Anterior cingulate cortex (tissue), 58 donors: ENCODE measurements at regions not wholly inside any gene's neighbourhood (a gene's known extent, or its start where the extent isn't known, plus 50 kb on each side); places are given as distances from the start of the nearest gene placed in this dataset.
A peak's percentile ranks its signal among the peaks of the same experiment; 100 is the strongest.

Experiments used
- DNase-seq, 58 donors: peaks; one replicate each; lab custom pipeline; 2025; lab: John Stamatoyannopoulos, UW

DNA sequence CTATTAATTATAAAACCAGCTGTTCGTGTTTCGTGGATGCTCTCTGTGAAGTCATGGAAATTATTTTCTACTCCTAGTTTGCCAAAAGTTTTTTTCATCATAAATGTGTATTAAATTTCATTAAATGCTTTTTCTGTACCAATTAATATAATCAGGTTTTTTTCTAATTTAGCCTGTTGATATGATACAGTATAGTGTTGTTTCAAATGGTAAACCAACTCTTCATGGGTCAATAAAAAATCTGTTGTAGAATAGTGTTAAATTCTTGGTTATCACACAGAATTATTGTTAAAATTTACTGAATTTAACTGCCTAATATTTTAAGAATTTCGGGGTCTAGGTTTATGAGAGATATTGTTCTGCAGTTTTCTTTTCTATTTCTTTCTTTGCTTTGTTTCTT lies 505.9 kb upstream of the MANEA start:
- DNase-seq, result no peak

DNA sequence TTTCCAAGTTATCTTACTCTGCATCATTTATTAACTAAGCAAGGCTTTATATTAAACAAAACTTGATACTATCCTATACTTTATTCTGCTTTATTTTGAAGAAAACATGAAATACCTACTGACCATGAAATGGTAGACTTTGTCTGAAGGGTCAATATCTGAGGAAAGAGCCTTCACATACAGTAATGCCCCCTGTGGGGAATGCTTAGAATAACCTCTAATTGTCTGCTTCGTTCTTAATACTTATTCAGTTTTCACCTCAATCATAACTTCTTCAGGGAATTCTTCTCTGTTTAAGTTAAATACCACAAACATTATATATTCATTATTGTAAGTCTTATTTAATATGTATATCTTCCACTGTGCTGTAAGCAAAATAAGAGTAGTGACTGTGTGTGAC lies 498.9 kb upstream of the MANEA start:
- DNase-seq, result no peak

DNA sequence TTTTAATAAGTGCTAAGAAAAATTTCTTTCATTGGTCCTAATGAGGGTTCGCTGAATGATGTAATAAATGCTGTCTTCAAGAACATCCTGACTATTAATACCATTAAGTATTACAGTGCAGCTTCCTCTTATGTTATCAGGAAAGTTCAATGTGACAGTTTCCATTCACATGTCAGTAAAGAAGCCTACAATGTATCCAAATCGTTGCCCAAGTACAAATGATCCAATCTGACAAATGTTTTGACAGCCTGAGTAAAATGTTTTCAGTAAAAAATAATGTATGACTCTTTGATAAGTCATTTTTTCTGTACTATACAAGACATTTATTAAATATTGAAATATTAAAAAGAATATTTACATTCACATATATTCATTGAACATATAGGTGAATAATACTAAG lies 496.1 kb upstream of the MANEA start:
- no peak for DNase-seq

DNA sequence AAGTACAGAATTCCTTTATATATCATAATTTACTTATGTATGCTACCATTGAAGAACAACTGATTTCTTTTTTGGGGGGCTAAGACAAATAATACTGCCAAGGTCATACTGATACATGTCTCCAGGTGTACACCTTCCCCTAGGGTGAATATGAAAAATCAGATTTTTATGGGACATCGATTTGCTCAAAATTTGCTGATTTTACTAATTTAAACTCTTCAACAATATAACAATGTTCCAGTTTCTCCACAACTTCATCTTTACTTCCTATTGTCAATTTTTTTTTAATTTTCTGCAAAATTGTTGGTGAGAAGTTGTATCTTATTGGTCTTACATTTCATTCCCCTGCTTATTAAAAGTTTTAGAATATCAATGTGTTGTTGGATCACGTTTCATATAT lies 495.4 kb upstream of the MANEA start:
- no peak for DNase-seq

DNA sequence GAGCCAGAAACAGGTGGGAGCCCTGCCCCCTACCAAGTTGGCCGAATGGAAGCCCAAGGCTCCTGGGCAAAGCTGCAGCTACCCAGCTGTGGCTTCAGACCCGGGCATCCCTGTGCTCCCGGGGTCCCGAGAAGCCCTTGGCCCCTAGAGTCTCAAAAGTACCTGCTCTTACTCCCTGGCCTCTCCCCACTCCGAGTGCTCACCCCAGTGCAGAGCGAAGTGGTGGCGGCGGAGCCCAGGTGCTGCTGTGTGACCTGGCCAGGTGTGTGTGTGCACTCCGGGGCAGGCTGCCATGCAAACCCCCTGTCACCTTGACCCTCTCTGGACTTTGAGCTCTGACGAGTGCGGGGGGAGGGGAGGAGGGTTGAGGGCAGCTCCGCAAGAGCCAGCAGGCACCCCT lies 493.8 kb upstream of the MANEA start:
- DNase-seq, result no peak

DNA sequence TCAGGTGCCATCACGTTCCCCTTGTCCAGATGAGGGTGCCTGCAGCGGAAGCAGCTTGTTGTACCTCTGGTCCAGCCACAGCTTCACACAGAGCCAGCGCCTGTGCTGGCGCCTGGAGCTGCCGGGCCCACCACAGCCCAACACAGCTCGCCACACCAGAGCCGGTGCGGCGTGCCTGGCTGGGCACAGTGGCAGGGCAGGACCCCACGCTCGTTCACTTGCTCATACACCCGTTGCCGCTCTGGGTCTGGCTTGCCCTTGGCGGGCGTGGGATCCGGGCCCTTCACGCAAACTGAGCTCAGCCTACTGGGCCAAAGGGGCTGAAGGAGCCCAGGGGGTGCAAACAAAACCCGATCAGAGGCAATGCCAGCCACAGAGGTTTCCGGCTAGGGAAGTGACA lies 492.5 kb upstream of the MANEA start:
- no peak for DNase-seq

DNA sequence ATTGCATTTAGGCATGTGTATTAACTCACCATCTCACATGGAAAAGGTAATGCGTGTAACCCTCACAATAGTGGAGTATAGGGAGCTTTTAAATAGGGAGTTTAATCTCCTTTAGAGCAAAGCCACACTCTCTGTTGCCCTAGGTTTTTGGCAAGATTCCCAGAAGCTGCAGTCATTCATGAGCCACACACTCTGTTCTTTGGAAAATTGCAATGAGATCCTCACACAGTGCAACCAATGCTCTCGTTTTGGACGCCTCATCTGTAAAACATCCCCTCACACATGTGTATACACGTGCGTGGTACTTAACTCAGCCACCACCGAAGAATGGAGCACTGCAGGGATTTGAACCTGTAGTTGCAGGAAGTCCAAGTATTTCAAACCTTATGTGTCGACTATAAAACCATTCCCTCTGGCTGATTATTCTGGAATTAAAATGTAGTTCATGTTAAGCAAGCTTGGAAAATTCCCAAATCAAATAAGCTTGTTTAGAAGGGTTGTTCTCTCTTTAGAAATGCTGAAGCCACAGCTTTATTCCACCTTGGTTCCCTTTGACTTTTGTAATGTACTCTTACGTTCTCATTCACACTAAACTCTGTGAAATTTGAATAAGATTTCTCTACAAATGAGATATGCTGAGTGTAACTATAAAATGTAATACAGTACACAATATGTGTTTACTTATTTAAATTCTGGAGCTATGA lies 489.8 kb upstream of the MANEA start:
- peak in 21 of 58 donors; percentile 4 to 67 (median 15) for DNase-seq

DNA sequence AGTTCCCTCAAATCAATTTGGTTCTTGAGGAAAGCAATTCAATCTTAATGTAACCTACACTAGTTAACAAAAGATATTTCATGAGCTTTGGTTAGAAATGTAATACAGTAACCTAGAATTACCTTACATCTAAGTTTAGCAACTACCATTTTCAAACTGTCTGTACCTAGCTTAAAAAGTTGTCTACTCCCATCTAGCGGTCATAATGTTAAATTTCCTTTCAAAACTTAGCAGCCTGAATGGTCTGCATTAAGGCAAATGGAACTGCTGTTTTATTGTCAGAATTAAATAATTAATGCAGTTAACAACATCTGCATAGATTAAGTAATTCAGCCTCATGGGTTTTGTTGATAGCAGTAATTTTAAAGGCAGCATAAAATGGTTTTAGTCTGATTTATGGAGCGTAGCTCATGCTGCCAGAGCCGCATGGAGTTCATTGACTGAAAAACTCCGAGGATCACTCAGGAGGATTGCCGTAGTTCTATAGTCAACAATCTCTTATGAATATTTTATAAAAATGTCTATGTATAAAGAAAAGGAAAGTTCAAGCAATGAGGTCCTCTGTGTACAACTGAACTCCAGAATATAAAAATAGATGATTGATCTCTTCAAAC lies 485.4 kb upstream of the MANEA start:
- DNase-seq, result peak in 2 of 58 donors; percentile 1 to 41

DNA sequence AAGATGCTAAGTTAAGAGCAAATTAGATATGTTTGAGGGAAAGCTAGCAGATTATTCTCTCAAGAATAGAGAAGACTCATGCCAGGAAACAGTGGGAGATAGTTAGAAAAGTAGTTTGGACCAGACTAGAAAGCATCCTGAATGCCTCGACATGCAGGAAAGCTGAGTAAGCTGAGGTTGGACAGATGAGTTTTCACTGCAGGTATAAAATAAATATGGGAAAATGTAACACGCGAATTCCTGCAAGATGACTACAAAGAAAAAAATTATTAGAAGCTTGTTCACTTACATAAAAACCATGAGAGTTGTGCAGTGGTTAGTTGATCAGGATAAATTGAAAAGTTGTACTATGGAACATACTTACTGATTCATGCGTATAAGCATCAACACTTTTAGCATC lies 484.2 kb upstream of the MANEA start:
- DNase-seq, result no peak

DNA sequence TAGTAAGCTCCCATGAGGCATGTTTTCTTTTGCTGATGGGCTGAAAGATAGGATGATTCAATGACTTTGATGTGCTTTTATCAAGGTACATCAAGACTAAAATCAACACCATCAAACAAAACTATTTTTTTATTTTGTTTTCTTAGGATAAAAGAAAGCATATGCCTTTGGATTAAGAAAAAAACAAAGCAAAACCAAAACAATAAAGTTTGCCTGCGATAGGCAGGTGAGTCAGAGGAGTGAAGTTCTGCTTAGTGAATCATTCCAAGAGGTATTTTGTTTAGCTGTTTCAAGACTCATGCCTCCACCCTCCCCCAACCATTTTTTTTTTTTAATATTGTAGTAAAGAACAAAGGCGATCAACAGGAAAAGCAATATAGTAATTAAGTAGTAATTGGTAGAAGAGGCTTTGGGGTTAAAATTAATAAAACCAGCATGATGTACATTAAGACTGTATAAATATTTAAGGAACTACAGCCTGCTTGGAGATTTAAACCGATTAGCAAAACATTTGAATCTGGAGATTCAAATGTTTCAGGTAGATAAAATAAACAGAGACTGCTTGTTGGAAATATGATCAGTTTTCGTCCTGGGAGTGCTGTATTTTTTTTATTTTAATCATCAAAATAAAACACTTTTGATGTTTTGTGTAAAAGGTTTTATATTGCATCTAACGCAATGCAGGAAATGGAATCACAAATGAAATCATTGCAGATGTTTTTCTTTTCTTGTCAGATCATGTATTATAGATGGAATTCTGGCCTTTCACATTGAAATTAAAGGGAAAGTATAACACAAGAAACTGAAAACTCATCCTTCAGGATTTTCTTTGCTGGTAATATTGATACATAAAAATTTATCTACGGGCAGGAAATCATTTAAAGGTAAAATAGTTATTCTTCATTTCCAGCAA lies 482.3 kb upstream of the MANEA start:
- DNase-seq, result no peak

DNA sequence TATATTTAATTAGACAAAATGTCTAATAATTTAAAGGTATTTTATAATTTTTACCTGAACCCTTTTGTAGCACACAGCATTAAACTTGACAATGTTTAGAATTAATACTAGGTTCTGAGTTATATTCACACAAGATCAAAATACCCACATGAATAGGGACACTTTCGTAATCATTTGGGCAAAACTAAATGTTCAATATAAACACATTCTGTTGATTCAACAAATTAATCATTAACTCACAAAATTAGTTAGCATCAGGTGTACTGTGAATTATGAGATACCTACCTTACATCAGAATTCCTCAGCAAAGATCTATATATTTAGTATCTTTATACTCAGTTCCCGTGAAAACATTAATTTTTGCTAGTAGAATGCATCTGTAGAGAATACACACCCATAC lies 481.5 kb upstream of the MANEA start:
- no peak for DNase-seq

DNA sequence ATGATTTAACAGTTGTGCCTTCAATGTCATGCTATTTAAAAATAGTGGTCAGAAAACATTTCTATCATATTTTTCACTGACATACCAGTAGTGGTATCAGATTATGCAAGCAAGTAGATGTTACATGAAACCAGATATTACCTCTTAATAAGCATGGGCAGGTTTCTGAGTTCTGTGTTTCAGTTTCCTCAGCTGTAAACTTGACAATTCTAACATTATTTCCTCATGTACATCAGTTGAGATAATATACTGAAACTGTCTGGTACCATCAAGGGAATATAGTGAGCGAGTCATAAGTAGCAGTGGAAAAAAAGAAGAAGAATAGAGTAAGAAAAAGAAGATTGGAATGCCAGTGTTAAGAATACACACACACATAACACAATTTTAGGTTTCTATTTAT lies 477.9 kb upstream of the MANEA start:
- DNase-seq, result no peak

DNA sequence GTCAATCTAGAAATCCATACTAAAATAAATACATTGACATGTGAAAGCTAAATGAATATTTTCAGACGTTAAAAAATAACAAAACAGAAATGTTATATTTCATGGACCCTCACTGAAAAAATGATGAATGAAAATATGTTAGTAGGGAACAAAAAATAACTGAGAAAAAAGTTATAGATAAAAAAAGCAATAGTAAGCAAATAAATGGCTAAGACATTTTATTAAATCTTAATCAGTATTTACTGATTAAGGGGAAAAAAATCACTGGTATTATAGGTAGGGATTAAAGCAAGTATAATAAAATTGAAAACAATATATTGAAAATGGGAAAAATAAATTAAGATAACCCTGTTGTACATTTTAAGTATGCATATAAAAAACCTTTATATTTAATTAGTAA lies 468.1 kb upstream of the MANEA start:
- no peak for DNase-seq

DNA sequence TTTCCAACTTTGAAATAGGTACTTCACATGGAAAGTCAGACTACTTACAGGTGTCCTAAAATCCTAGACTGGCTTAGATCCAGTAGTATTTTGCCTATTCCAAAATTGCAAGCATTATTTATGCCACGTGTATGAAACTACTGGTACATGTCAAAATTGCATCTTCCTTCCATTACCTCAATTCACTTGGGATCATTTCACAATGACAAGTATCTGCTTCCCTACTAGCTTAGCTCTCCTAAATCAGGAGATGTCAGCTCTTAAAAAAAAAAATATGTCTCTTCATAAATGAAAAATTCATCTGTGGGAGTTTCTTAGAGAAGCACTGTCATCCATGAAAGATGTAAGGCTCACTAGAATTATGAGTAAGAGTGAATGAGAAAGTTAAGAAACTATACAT lies 466.6 kb upstream of the MANEA start:
- no peak for DNase-seq

DNA sequence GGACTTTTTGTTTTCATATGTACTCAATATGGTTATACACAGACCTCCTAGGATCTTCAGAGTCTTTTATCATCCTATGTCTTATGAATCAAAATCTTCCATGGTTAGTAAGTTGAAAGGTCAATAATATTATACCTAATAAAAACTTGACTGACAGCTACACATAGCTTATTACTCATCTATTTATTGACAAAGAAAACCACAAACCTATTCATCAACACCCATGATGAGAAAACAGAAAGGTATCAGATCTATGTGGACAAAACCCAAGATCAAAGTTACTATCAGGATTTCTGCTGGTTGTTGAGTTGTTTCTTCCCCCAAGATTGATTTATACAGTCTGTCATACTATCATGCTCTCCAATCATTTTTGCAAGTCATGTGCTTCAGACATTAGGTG lies 460.1 kb upstream of the MANEA start:
- no peak for DNase-seq

DNA sequence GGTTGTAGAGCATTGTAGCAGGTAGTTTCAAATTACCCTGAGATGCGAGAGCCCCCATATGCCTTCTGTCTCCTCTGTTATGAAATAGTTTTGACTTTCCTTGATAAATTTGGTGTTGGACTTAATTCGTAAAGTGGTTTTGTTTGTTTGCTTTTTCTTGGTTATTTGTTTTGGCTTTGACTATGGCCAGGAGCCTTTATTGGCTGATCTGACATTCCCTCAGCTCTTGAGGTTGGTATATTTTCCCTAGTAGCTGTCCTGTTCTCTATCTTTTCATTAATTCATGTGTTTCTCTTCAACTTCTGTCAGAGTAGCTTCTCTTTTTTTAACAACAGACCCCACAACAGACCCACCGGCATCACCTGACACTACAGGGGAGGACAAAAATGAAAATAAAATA lies 457.4 kb upstream of the MANEA start:
- DNase-seq, result no peak

DNA sequence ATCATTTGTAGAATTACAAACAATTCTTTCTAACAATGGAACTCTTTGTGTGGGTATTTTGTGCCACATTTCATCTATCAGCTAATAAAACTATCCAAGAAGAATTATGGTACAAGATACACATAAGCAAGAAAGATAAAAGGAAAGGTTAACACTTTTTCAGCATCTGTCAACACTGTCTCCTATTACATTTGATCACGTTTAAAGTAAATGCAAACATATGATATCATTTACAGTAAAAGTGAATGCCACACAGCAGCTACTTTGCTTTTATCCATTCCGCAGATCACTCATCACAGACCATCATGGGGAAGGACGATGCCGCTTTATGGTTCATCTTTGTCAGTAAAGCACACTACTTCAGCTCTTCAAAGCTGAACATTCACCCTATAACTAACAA lies 456.4 kb upstream of the MANEA start:
- no peak for DNase-seq

DNA sequence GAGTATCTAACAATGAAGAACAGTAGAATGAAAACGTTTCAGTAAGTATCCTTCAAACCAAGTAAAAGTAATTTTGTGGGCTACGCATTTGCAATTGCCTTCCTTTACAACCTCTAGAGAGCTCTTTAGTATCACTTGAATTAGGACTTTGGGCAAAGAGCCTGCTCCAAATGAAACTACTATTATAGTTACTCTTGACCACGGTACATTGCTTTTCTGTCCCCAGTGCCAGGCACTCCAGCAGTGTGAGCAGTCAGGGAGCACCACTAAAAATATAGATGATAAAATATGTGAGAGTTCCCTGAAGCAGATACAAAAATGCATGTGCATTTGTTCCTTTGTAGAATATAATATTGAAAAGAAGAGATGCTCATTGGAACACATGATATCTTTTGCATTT lies 450.1 kb upstream of the MANEA start:
- DNase-seq, result no peak

DNA sequence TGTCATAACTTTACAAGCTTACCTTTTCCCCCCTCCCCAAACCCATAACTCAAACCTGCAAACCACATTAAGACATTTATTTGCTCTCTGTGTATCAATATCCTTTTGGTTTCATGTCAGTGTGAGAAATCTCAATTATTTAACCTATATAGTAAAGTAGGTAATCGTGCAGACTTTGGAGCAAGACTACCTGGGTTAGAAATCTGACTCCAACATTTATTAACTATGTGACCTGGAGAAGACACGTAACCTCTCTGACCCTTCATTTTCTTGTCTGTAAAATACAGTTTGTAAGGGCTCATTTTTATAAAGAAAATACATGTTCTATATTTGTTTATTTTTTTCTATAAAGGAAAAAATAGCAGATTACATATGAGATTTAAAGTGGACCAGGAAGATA lies 448.9 kb upstream of the MANEA start:
- no peak for DNase-seq

DNA sequence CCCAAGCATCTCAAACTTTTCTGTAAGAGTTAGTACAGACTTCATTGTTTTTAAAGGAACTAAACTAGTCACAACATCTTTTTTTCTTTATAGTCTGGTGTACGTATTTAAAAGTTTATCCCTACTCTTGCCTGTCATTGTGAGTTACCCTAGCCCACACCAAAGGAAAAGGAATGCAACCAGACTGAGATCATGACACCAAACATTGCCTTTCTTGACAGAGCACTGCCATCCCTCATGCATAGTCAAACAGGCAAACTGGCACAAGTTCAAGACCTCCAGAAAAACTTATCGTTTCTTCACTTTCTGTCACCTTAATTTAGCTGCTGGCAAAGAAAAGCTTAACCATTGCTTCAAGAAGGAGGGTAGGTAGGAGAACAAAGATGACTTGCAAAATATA lies 448.4 kb upstream of the MANEA start:
- DNase-seq, result no peak

DNA sequence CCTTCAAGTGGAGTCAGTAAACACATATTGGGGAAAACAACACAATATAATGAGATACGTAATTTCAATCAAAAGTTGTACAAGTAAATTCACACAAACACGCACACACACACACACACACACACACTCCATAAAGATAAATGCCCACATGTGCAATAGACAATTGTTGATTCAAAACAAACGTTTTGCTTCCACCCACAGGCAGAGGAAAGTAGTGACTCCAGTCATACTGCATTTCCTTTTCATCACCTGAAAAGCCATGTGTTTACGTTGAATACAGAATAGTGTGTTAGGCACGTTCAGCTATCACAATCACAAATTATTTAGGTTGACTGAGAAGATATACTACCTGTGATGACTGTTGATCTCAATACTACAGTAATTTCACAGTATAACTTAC lies 443.8 kb upstream of the MANEA start:
- no peak for DNase-seq

DNA sequence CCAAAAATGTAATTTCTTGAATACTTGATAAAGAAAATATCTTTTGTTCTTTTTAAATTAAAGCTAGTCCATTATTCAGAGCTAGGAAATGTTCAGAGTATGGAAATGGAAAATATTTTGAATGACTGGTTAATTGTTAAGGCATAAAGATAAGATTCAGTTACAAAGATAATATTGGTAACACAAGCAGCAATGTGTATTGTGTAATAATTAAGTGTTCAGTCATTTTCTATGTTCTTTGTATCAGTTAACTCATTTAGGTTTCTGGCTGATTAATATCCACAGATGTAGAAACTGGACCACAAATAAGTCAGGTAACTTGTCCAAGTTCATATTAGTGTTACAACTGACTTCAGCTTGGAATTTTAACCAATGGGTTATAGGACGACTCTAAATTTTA lies 442.2 kb upstream of the MANEA start:
- no peak for DNase-seq
